ENCODE measurements at regions not wholly inside any gene's neighbourhood (a gene's known extent, or its start where the extent isn't known, plus 50 kb on each side); places are given as distances from the start of the nearest gene placed in this dataset.

GRCh38 chr1:230503726-230504125, 77.6 kb upstream of the PGBD5 start:
- no peaks in the 10 kb centered on the region for H3K27me3 Mint-ChIP-seq (ENCODE audit: low read depth)
- peaks cover 25% of the 10 kb centered on the region for H3K4me1 Mint-ChIP-seq
- peaks cover 6% of the 10 kb centered on the region for H3K9me3 Mint-ChIP-seq
- H3K36me3 Mint-ChIP-seq (ENCODE audit: low read depth): no peaks in the 10 kb centered on the region
- no peak for DNase-seq (ENCODE audit: low read depth, low spot score)
- H3K27ac Mint-ChIP-seq (ENCODE audit: unreplicated experiment): peak overlapping the region; percentile 68
- no peak overlapping the region for H3K4me3 Mint-ChIP-seq
- TF ChIP-seq CTCF (conservative IDR thresholded peaks at IDR 0.05): no peak

GRCh38 chr1:230502996-230503395, 76.9 kb upstream of the PGBD5 start:
- Mint-ChIP-seq H3K4me1 (peaks cover 25% of the 10 kb centered on the region), H3K9me3 (peaks cover 6% of the 10 kb centered on the region), H3K36me3 (ENCODE audit: low read depth) (no peaks in the 10 kb centered on the region), H3K27ac (ENCODE audit: unreplicated experiment) (no peak overlapping the region), H3K27me3 (ENCODE audit: low read depth) (no peaks in the 10 kb centered on the region), H3K4me3 (no peak overlapping the region)
- no peak for DNase-seq (ENCODE audit: low read depth, low spot score)
- no peak for TF ChIP-seq CTCF (conservative IDR thresholded peaks at IDR 0.05)

GRCh38 chr1:230502306-230502705, 76.2 kb upstream of the PGBD5 start:
- peaks cover 6% of the 10 kb centered on the region for H3K9me3 Mint-ChIP-seq

GRCh38 chr1:230501849-230502248, 75.7 kb upstream of the PGBD5 start:
- Mint-ChIP-seq H3K36me3 (ENCODE audit: low read depth) (no peaks in the 10 kb centered on the region), H3K27ac (ENCODE audit: unreplicated experiment) (no peak overlapping the region)
- no peak for TF ChIP-seq CTCF (conservative IDR thresholded peaks at IDR 0.05)

More at GRCh38 chr1:230502306-230502705, 76.2 kb upstream of the PGBD5 start:
- TF ChIP-seq CTCF (conservative IDR thresholded peaks at IDR 0.05): no peak
- no peak for DNase-seq (ENCODE audit: low read depth, low spot score)
- H3K27ac Mint-ChIP-seq (ENCODE audit: unreplicated experiment): no peak overlapping the region
- no peaks in the 10 kb centered on the region for H3K36me3 Mint-ChIP-seq (ENCODE audit: low read depth)
- no peak overlapping the region for H3K4me3 Mint-ChIP-seq
- no peaks in the 10 kb centered on the region for H3K27me3 Mint-ChIP-seq (ENCODE audit: low read depth)
- peaks cover 22% of the 10 kb centered on the region for H3K4me1 Mint-ChIP-seq

GRCh38 chr1:230501242-230501641, 75.1 kb upstream of the PGBD5 start:
- Mint-ChIP-seq H3K27me3 (ENCODE audit: low read depth) (peaks cover 9% of the 10 kb centered on the region), H3K4me1 (peaks cover 22% of the 10 kb centered on the region), H3K4me3 (no peak overlapping the region), H3K27ac (ENCODE audit: unreplicated experiment) (no peak overlapping the region), H3K36me3 (ENCODE audit: low read depth) (no peaks in the 10 kb centered on the region), H3K9me3 (peaks cover 6% of the 10 kb centered on the region)
- DNase-seq (ENCODE audit: low read depth, low spot score): no peak
- no peak for TF ChIP-seq CTCF (conservative IDR thresholded peaks at IDR 0.05)

More at GRCh38 chr1:230501849-230502248, 75.7 kb upstream of the PGBD5 start:
- Mint-ChIP-seq H3K4me1 (peaks cover 22% of the 10 kb centered on the region), H3K9me3 (peaks cover 6% of the 10 kb centered on the region), H3K27me3 (ENCODE audit: low read depth) (peaks cover 4% of the 10 kb centered on the region), H3K4me3 (no peak overlapping the region)
- DNase-seq (ENCODE audit: low read depth, low spot score): no peak

GRCh38 chr1:230500063-230500462, 73.9 kb upstream of the PGBD5 start:
- DNase-seq (ENCODE audit: low read depth, low spot score): no peak
- Mint-ChIP-seq H3K9me3 (peaks cover 6% of the 10 kb centered on the region), H3K36me3 (ENCODE audit: low read depth) (no peaks in the 10 kb centered on the region), H3K4me3 (no peak overlapping the region), H3K27me3 (ENCODE audit: low read depth) (peaks cover 11% of the 10 kb centered on the region), H3K27ac (ENCODE audit: unreplicated experiment) (no peak overlapping the region), H3K4me1 (peaks cover 15% of the 10 kb centered on the region)
- TF ChIP-seq CTCF (conservative IDR thresholded peaks at IDR 0.05): no peak
